IMR-90 (cell line): ENCODE measurements at regions not wholly inside any gene's neighbourhood (a gene's known extent, or its start where the extent isn't known, plus 50 kb on each side); places are given as distances from the start of the nearest gene placed in this dataset.

Source experiments
- ATAC-seq: fragments of 200-7000 bp; cut with Tn5 transposase; 2 replicates; pipeline ENCODE4 v1.9.1; 2020; ENCODE audit warnings: low read depth, mild to moderate bottlenecking, moderate library complexity
- BruUV-seq: library from RNA; stranded (reverse); fragments of 400-500 nt; replicated peaks from 2 replicates; lab custom pipeline; 2021; lab: Mats Ljungman, UMichigan
- CTCF ChIA-PET: fragments of 300-600 bp; formaldehyde crosslinking; extraction: SDS; loops from one replicate; lab custom pipeline; 2021; ENCODE audit warnings: antibody characterized with exemption; lab: Yijun Ruan, JAX
- POLR2A ChIA-PET: fragments of 300-600 bp; sonication (Branson Sonifier 250); formaldehyde crosslinking; loops from one replicate; lab custom pipeline; 2022; ENCODE audit warnings: antibody characterized with exemption; ENCODE audit not compliant: unreplicated experiment; lab: Charles Lee
- DNase-seq: peaks from one replicate; pipeline ENCODE4 v3.0.0; 2013
- H2AFZ ChIP-seq: replicated peaks from 2 replicates; pipeline ENCODE3; 2013; ENCODE audit warnings: low read length, mild to moderate bottlenecking; ENCODE audit not compliant: poor library complexity
- H2AK5ac ChIP-seq: 2 replicates; pipeline ENCODE4 v1.6.1; 2013; ENCODE audit warnings: low read depth, low read length, inconsistent platforms
- H2AK9ac ChIP-seq: replicated peaks from 2 replicates; pipeline ENCODE3; 2013; ENCODE audit warnings: mild to moderate bottlenecking, low read depth, low read length, moderate library complexity; ENCODE audit not compliant: poor library complexity
- H2BK120ac ChIP-seq: 2 replicates; pipeline ENCODE4 v1.6.1; 2013; ENCODE audit warnings: low read depth, low read length, inconsistent platforms
- H2BK15ac ChIP-seq: 3 replicates; pipeline ENCODE4 v1.6.1; 2013; ENCODE audit warnings: low read depth, low read length, inconsistent platforms
- H2BK20ac ChIP-seq: 2 replicates; pipeline ENCODE4 v1.6.1; 2013; ENCODE audit warnings: low read depth, mild to moderate bottlenecking, inconsistent platforms, low read length, moderate library complexity
- H2BK5ac ChIP-seq: 2 replicates; pipeline ENCODE4 v1.6.1; 2013; ENCODE audit warnings: mild to moderate bottlenecking, low read depth, low read length, inconsistent platforms; ENCODE audit not compliant: poor library complexity, severe bottlenecking
- H3K14ac ChIP-seq: replicated peaks from 2 replicates; pipeline ENCODE4 v1.6.1; 2013; ENCODE audit warnings: low read depth, low read length, inconsistent platforms
- H3K18ac ChIP-seq: 2 replicates; pipeline ENCODE4 v1.6.1; 2013; ENCODE audit warnings: low read depth, low read length, control low read depth
- H3K23ac ChIP-seq: 2 replicates; pipeline ENCODE4 v1.6.1; 2013; ENCODE audit warnings: low read depth, low read length, inconsistent platforms
- H3K27ac ChIP-seq: 2 replicates; pipeline ENCODE4 v1.5.1; 2013; ENCODE audit warnings: mild to moderate bottlenecking, control low read depth, low read length; ENCODE audit not compliant: insufficient read depth
- H3K27me3 ChIP-seq: 2 replicates; pipeline ENCODE4 v1.6.1; 2013; ENCODE audit warnings: low read length; ENCODE audit not compliant: control insufficient read depth, insufficient read depth
- H3K36me3 ChIP-seq: 2 replicates; pipeline ENCODE4 v1.6.1; 2013; ENCODE audit warnings: low read length, mixed read lengths; ENCODE audit not compliant: control insufficient read depth, insufficient read depth
- H3K4ac ChIP-seq: 2 replicates; pipeline ENCODE4 v1.6.1; 2013; ENCODE audit warnings: low read depth, low read length, inconsistent platforms
- H3K4me1 ChIP-seq: 2 replicates; pipeline ENCODE4 v1.6.1; 2013; ENCODE audit warnings: low read length, mixed read lengths; ENCODE audit not compliant: control insufficient read depth, insufficient read depth
- H3K4me2 ChIP-seq: 2 replicates; pipeline ENCODE4 v1.6.1; 2013; ENCODE audit warnings: low read depth, mild to moderate bottlenecking, control low read depth, low read length, moderate library complexity
- H3K4me3 ChIP-seq: 2 replicates; pipeline ENCODE4 v1.5.1; 2013; ENCODE audit warnings: low read depth, mild to moderate bottlenecking, control low read depth, low read length, moderate library complexity; ENCODE audit not compliant: insufficient read depth
- H3K56ac ChIP-seq: 2 replicates; pipeline ENCODE4 v1.6.1; 2013; ENCODE audit warnings: low read length, inconsistent platforms; ENCODE audit not compliant: insufficient read depth; ENCODE audit errors: extremely low read depth
- H3K79me1 ChIP-seq, 2 experiments: 2 replicates each; pipeline ENCODE4 v1.6.1; 2013; ENCODE audit warnings: low read length in 2 of 2, inconsistent platforms in 1 of 2, low read depth in 1 of 2
- H3K9ac ChIP-seq: 2 replicates; pipeline ENCODE4 v1.6.1; 2013; ENCODE audit warnings: low read depth, low read length, control low read depth
- H3K9me1 ChIP-seq: 2 replicates; pipeline ENCODE4 v1.6.1; 2013; ENCODE audit warnings: low read length, inconsistent platforms; ENCODE audit not compliant: insufficient read depth
- H3K9me3 ChIP-seq: 2 replicates; pipeline ENCODE4 v1.6.1; 2013; ENCODE audit warnings: low read length; ENCODE audit not compliant: control insufficient read depth, insufficient read depth
- H4K20me1 ChIP-seq: 2 replicates; pipeline ENCODE4 v1.6.1; 2013; ENCODE audit warnings: low read length, inconsistent platforms; ENCODE audit not compliant: insufficient read depth
- H4K5ac ChIP-seq: 2 replicates; pipeline ENCODE4 v1.6.1; 2013; ENCODE audit warnings: mild to moderate bottlenecking, low read depth, low read length, control low read depth
- H4K8ac ChIP-seq, 2 experiments: 2 replicates each; pipeline ENCODE4 v1.6.1; 2013; ENCODE audit warnings: low read depth in 2 of 2, low read length in 2 of 2, control low read depth in 1 of 2, inconsistent platforms in 1 of 2
- H4K91ac ChIP-seq: 2 replicates; pipeline ENCODE4 v1.6.1; 2013; ENCODE audit warnings: low read depth, low read length, inconsistent platforms; ENCODE audit not compliant: insufficient read depth
- CHD1 ChIP-seq: IDR thresholded peaks from 2 replicates; pipeline ENCODE4 v1.6.1; 2012; ENCODE audit warnings: low read depth, low read length, improper control_type of control experiment
- FOS ChIP-seq: fragments of 150-350 bp; IDR thresholded peaks from 2 replicates; pipeline ENCODE4 v1.6.1; 2016; ENCODE audit warnings: low read depth, low read length
- MAFK ChIP-seq: IDR thresholded peaks from 2 replicates; pipeline ENCODE4 v1.6.1; 2012; ENCODE audit warnings: low read depth, low read length, improper control_type of control experiment
- MAZ ChIP-seq: IDR thresholded peaks from 2 replicates; pipeline ENCODE4 v1.6.1; 2012; ENCODE audit warnings: low read depth, mild to moderate bottlenecking, low read length, improper control_type of control experiment, moderate library complexity, borderline replicate concordance
- MXI1 ChIP-seq: IDR thresholded peaks from 2 replicates; pipeline ENCODE4 v1.6.1; 2012; ENCODE audit warnings: low read depth, mild to moderate bottlenecking, low read length, moderate library complexity, borderline replicate concordance
- RAD21 ChIP-seq: IDR thresholded peaks from 2 replicates; pipeline ENCODE4 v1.6.1; 2012; ENCODE audit warnings: low read length, improper control_type of control experiment
- SMC3 ChIP-seq: fragments of 150-350 bp; IDR thresholded peaks from 2 replicates; pipeline ENCODE4 v1.6.1; 2016; ENCODE audit warnings: low read depth, mild to moderate bottlenecking, antibody characterized with exemption, low read length, moderate library complexity
- USF2 ChIP-seq: fragments of 150-350 bp; IDR thresholded peaks from 2 replicates; pipeline ENCODE4 v1.6.1; 2017; ENCODE audit warnings: mild to moderate bottlenecking, antibody characterized with exemption, low read length, low read depth
- WGBS, 2 experiments: methylation state at CpG; one replicate each; pipeline versions ENCODE4 v1.1.5 to v1.1.7; 2013; ENCODE audit warnings: missing lambda C conversion rate in 2 of 2; ENCODE audit not compliant: insufficient read length in 1 of 2; ENCODE audit errors: extremely low coverage in 2 of 2; 5-methylcytosine and 5-hydroxymethylcytosine counted together
- dilution Hi-C: fragments of 300-500 bp; cut with HindIII; formaldehyde crosslinking; loops from one replicate; pipeline ENCODE4 v1.14.3; 2018; ENCODE audit warnings: low sequenced_read_pairs; ENCODE audit not compliant: unreplicated experiment
- in situ Hi-C: fragments of 300-500 bp; cut with MboI; formaldehyde crosslinking; loops from 3 replicates; pipeline ENCODE4 v1.14.3; 2019; ENCODE audit warnings: low sequenced_read_pairs, inconsistent platforms, mixed read lengths
- intact Hi-C: fragments of 100-400 bp; cut with micrococcal nuclease; formaldehyde crosslinking; loops from 2 replicates; pipeline ENCODE4 v1.10.0; 2022

DNA sequence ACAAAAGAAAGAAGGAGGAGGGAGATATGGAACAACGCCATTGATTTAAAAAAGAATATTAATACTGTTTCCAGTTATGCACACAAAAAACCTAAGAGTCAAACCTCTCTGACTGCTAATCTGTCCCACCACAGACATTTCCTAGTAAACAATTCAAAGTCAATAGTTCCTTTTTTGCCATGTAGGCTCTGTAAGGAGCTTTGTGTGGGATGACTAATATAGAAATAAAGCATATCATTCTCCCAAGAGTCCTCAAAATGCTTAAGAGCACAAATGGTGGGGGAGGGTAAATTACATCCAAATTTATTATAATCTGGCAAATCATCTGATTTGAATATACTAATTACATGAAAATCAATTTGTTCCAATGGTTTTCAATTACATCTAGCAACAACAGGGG is 155.9 kb upstream of the CNTN4 start:
- H2AK9ac ChIP-seq: no peak overlapping the region
- dilution Hi-C loops (no loop called here), intact Hi-C loops (no loop called here), in situ Hi-C loops (no loop called here)
- H2BK15ac ChIP-seq: no peak overlapping the region
- H2BK120ac ChIP-seq: no peak overlapping the region
- DNase-seq: no peak
- no peaks in the 10 kb centered on the region for H3K36me3 ChIP-seq
- no peaks in the 10 kb centered on the region for H3K79me1 ChIP-seq
- H3K27me3 ChIP-seq: no peaks in the 10 kb centered on the region
- no peak overlapping the region for H3K14ac ChIP-seq
- no TSS peak for BruUV-seq
- H3K9me3 ChIP-seq: peaks cover 11% of the 10 kb centered on the region; the same call in 1 of the 2 replicates
- no peak overlapping the region for H4K5ac ChIP-seq
- no peak overlapping the region for H3K23ac ChIP-seq
- no peak overlapping the region for H4K8ac ChIP-seq
- no peak overlapping the region for H2BK20ac ChIP-seq
- H2BK5ac ChIP-seq: no peak overlapping the region
- WGBS, 2 experiments: no CpG with 5 or more reads among the region's 1 CpG
- H3K9ac ChIP-seq: no peak overlapping the region
- no peak overlapping the region for H3K56ac ChIP-seq
- H3K18ac ChIP-seq: no peak overlapping the region
- POLR2A ChIA-PET: no interaction called here
- TF ChIP-seq MAFK (no peak), MXI1 (no peak), CHD1 (no peak), RAD21 (no peak), SMC3 (no peak), MAZ (no peak), FOS (no peak), USF2 (no peak)
- H3K4me1 ChIP-seq: no peaks in the 10 kb centered on the region
- no peak overlapping the region for H2AFZ ChIP-seq
- H4K20me1 ChIP-seq: no peaks in the 10 kb centered on the region
- no peak overlapping the region for H3K4me3 ChIP-seq
- no peak overlapping the region for H3K4me2 ChIP-seq
- ATAC-seq: no peak
- H3K27ac ChIP-seq: no peak overlapping the region
- no peak overlapping the region for H3K4ac ChIP-seq
- H4K91ac ChIP-seq: no peak overlapping the region
- CTCF ChIA-PET: no interaction called here
- H2AK5ac ChIP-seq: no peak overlapping the region
- no peaks in the 10 kb centered on the region for H3K9me1 ChIP-seq
